HG02870 (cell line): ENCODE measurements at regions not wholly inside any gene's neighbourhood (a gene's known extent, or its start where the extent isn't known, plus 50 kb on each side); places are given as distances from the start of the nearest gene placed in this dataset.
A peak's percentile ranks its signal among the peaks of the same experiment; 100 is the strongest.
"Not testable (repeated sequence)": the region's sequence is repeated elsewhere in the genome, so short reads cannot be mapped to it uniquely, and the experiment has no call there.

Source experiments
- ATAC-seq: cut with Tn5 transposase; IDR thresholded peaks from one replicate; pipeline ENCODE4 v1.9.1; 2021; ENCODE audit warnings: mild to moderate bottlenecking, moderate library complexity; ENCODE audit not compliant: unreplicated experiment

DNA sequence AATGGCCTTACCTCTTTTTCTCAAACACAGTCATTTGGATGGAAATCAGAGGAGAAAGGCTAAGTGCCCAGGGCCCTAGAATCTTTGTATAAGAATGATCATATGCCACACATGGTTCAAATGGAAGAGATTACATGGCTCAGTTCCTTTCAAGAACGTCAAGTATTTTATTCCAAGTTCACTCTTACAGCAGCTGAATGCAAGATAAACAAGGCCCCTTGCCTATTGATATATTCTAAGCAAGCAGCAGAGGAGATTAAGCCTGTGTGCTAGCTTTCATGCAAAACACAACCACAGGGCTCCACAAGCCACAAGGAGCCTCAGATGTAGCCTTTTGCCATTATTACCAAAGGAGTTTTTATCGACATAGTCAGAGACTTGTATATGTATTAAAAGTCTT, 55.3 kb upstream of the SLCO6A1 start:
- ATAC-seq = no peak

DNA sequence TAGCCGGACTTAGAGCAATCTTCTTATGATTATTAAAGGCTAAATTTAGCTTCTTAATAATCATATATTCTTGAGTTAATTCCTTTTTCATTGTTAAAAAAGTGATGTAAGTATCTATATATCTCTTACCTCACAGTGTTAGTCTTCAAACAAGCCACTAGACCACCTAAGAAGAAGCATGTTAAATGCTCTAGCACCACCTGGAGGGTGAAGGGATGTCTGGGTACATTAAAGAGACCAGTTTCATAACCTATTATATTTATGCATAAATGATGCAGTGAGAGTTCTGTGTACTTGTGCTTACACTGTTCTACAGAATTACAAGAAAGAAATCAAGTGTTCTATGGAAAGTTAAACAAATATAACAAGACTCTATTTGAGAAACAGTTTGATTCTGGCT, 55.9 kb upstream of the SLCO6A1 start:
- ATAC-seq = no peak

DNA sequence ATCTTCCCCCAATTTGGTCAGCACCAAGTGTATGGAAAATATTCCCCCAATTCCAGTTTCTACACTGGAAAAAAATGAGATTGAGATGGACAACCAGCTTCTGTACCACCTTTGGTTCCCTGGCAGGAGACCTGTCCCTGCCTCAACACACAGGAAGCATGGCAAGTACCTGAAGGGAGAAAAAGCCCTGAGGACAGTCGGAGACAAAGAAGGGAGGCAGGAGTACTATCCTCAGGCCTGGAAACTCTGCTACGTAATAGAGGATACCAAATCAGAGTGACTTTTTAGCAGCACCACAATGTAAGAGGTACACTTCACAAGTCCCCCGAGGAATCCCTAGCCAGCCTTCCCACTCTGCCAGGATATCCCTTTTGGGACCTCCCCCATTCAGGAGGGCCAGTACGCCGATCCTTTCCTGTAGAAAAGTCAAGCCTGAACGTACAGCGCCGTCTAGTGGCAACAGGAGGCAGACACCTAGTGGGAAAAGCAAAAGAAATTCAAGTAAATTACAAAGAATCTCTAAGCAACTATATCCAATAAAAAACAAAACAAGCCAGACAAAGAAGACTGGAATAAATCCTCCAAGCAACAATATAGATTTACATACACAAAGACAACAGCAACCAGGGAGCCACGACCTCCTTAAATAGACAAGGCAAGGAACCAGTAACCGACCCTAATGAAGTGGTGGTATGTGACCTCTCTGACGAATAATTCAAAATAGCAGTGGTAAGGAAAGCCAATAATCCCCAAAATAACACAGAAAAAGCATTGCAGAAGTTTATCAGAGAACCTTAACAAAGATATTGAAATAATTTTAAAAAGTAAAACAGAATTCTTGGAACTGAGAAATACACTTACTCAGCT, 63.3 kb upstream of the SLCO6A1 start:
- peak; percentile 54 for ATAC-seq

DNA sequence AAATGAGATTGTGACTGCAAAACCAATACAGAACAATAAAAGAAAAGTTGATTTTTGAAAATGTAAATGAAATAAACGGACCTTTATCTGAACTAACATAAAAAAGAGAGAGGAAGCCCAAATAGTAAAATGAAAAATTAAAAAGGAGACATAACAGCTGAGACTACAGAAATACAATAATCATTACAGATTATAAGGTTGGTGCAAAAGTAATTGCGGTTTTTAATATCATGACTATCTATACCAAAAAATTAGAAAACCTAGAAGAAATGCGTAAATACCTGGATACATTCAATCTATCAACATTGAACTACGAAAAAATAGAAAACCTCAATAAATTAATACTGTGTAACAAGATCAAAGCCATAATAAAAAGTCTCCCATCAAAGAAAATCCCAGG, 71.9 kb upstream of the SLCO6A1 start:
- ATAC-seq = no peak

DNA sequence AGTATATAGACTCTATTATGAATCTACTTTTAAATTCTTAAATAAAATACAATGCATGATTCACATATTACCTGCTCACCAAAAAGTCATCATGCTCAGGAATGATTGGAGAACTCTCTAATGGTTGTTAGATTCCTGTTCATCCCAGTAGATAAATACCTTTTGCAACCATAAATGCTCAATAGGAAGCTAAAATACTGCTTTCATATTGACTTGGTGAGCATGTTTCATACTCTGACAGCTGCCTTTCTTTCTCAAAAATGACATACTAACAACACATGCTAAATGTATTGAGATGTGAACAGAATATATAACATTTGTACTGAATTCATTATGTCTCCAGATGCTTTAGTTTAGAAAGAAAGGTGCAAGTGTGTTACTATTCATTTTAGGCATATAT, 79.6 kb upstream of the SLCO6A1 start:
- no peak for ATAC-seq

DNA sequence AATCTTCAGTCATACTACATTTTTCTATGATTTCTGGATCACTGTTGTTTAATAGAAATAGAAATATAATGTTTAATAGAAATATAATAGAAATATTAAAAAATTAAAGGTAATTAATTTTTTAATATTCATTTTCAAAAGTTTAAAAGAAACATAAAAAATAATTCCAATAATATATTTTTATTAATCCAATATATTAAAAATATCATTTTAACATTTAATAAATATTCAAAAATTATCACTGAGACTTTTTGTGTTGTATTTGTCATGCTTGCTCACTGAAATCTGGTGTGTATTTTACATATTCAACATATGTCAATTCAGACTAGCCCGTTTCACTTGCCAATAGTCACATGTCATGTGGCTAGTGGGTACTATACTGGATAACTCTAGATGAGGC, 80.6 kb upstream of the SLCO6A1 start:
- no peak for ATAC-seq

DNA sequence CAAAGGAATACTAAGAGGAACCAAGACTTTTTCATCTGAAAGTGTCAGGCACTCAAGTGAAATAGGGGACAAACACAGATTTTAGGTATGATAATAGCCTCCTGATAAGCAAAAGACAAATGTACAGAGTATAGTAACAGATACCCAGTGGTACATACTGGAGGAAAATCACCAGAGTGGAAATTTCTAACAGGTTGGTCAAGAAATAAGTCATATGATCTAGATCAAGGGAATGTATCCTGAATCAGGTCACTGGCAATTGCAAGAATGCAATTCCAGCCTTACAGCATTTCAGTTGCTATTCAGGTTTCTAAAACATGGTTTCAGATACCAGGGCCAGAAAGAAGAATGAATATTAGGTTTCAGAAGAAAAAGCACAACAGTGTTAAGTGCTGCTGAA, 82.2 kb upstream of the SLCO6A1 start:
- no peak for ATAC-seq

DNA sequence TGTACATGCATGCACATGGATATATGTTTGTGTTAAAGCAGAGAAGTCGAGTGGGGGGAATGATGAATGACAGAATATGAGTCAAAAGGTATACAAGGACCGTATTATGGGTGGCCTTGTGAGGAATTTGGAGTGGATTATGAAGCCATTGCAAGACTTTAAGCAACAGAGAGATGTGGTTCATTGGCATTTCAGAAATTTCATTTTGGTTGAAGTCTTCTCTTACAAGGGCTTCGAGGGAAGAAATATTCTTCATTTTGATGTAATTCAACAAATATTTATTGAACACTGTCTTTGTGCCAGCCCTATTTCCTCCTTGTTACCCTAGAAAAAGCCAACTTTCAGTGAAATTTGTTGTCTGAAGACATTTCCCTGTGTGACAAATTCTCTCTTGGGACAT, 83.9 kb upstream of the SLCO6A1 start:
- ATAC-seq = no peak

DNA sequence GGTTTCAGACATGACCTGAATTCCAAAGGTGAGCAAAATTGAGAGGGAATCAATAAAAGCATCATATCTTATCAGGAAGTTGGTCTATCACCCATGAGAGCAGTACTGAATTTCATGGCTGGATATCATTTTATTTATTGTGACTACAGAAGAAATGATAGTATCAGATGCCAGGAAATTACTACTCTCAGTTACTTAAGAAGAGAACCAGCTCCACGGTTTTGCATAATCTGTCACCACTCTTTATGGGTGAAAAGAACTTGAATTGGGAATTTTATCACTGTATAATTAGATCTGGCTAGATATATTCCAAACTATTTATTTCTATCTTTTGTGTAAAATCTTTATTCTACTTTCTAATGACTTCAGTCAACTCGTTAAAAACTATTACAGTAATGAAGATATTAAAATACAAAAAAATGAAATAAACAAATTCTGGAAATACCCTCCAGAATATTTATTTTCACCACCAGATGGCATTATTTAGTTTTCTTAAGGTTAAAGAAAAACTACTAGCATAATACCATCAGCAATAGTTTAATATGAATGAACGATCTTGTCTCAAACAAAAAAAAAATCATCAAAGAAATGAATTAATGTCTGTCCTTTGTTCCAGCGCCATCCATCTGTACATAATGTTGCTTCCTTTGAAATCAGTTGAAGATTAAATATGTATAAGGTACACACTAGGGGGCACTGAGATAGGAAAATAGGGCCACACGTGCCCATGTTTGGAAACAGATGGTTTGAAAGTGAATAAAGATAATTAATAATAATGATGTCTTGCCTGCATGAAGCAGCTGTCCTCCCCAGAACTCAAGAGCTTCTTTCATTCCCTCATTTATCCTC, 84.7 kb upstream of the SLCO6A1 start:
- ATAC-seq = no peak

DNA sequence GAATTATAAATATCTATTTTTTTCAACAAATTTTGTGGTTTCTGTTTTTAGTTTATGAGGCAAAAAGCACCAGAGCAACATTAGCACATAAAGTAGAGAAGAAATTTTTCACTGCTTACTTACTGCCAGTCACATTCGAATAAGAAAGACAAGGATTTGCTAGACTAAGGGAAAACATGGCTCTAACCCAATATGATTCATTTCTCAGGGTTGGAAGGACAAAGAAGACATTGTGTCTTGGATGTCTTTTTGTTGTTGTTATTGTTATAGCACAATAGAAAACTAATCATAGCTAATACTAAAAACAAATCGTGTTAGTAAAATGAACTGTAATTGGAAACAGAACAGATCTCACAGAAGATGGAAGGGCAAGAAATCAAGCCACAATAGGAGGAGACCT, 90.9 kb upstream of the SLCO6A1 start:
- ATAC-seq = no peak

DNA sequence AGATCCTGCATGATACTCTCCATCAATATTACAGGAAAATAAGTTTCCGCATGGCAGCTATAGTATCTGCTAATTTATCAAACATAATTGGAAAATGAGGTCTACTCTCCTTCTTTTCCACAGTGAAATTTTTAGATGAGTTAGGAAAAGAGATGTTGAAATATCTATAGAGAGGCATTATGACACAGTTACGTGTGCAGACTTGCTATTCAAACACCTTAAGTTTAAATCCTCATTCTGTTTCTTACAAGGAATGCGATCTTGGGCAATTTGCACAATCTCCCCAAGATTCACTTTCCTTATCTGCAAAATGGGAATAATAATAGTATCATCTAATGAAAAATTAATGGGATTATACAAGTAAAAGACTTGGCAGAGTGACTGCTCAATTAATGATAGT, 91.7 kb upstream of the SLCO6A1 start:
- no peak for ATAC-seq

DNA sequence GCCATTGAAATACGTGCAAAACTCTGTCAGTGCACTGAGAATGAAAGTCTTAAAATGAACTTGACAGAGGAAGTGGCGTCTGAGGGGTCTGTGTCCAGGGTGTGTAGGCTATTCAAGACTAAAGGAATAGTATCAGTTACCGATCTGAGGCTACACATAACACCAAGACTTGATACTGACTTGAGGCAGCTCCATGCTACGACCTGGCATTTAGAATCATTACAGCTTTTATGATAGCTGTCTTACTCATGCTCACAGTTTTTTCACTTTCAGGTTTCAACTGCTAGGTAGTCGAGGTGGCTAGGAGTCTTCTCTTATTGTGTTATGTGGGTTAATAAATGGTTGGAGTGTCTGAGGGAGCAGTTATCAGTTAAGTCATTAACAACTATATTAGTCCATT, 92.8 kb upstream of the SLCO6A1 start:
- peak; percentile 89 for ATAC-seq

DNA sequence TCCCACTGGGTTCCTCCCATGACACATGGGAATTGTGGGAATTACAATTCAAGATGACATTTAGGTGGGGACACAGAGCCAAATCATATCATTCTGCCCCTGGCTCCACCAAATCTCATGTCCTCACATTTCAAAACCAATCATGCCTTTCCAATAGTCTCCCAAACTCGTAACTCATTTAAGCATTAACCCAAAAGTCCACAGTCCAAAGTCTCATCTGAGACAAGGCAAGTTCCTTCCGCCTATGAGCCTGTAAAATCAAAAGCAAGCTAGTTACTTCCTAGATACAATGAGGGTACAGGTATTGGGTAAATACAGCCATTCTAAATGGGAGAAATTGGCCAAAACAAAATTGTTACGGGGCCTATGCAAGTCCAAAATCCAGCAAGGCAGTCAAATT, 93.8 kb upstream of the SLCO6A1 start:
- not testable (repeated sequence) for ATAC-seq

DNA sequence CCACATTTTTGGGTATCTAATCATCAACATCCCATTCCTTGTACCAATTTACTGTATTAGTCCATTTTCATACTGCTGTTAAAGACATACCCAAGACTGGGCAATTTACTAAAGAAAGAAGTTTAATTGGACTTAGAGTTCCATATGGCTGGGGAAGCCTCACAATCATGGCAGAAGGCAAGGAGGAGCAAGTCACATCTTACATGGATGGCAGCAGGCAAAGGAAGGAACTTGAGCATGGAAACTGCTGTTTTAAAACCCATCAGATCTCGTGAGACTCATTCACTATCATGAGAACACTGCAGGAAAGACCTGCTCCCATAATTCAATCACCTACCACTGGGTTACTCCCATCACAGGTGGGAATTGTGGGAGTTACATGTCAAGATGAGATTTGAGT, 95.4 kb upstream of the SLCO6A1 start:
- ATAC-seq = no peak

DNA sequence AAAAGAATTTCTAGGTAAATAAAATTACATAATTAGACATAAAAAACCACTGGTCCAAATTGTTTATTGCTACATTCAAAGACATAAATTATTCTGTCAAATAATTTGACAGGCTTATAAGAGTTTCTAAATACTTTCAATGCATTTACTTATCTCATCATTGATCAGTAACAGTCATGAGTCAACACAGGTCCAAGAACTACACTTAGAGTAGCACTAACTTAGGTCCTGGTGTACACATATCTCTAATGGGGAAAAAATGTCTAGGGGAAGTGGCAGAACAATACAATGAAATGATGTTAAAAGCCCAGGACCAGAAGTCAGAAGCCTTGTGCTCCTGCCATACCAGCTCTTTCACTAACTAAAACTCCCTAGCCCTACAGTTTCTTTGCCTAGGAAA, 96.5 kb upstream of the SLCO6A1 start:
- no peak for ATAC-seq

DNA sequence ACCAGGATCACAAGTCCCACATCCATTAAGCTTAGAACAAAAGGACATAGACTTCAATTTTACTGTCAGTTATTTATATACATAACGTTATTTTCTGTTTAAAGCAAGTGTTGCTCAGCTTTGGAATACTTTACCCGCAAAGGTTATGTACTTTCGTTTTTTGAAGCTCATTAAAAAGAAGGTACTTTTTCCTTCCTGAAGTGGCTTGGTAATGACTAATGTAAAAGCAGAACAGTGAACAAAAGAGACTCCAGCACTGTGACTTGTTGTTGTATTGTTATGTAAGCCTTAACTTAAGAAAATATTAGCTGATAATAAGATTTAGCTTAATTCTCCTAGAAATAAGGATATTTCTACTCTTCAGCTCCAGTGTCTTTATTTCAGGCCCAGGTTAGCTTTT, 97.3 kb upstream of the SLCO6A1 start:
- peak; percentile 68 for ATAC-seq

DNA sequence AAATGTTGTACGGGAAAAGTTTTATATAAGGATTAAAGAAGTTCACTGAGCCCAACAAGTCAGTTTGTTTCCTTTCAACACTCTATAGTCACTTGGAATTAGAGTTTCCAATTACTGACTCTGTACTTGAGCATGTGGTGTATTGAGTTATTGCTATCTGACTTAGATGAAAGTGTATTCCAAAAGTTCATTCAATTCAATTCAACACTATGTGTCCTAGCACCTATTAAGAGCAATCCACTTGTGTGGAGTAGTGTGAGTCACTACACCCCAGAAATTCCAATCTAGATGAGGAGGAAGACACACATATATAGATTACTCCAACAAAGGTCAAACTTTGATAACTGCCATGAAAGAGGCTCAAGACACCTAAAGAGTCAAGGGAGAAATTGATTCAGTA, 98.2 kb upstream of the SLCO6A1 start:
- no peak for ATAC-seq

DNA sequence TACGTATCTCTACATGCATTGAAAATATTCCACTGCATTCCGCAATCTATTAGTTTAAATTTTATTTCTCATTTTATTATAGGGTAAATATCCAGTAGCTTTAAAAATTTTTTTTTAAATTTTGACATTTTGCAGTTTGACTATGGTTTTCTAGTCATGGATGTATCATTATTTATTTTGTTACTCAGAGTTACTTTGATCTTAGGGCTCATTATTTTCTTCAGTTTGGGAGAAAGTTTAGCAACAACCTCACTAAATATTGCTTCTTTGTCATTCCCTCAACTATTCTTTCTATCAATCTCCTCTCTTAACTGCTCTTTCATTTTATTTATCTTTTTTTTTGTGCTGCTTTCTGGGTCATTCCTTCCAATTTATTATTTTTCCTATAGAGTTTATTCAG, 100.5 kb upstream of the SLCO6A1 start:
- ATAC-seq = no peak

DNA sequence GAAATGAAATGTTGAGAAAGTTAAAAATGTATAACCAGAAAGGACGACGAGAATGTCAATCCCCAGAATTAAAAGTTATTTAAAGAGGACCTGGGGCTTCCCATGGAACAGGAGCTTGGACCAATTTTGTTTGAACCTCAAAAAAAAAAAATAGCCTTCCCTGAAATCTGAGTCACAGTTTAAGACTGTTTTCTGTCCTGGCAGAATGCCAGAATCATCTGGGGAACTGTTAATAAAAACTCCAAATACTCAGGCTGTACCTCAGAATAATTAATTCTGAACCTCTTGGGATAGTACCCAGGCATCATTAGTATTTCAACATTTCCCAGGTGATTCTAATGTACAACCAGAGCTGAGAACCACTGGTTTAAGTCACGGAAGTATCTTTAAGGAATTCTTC, 102.2 kb upstream of the SLCO6A1 start:
- ATAC-seq = no peak

DNA sequence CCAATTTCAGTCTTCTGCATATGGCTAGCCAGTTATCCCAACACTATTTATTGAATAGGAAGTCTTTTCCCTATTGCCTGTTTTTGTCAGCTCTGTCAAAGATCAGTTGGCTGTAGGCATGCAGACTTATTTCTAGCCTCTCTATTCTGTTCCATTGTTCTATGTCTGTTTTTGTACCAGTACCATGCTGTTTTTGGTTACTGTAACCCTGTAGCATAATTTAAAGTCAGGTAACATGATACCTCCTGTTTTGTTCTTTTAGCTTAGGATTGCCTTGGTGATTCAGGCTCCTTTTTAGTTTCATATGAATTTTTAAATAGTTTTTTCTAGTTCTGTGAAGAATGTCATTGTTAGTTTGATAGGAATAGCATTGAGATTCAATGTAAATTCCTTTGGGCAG, 104.9 kb upstream of the SLCO6A1 start:
- ATAC-seq = no peak

DNA sequence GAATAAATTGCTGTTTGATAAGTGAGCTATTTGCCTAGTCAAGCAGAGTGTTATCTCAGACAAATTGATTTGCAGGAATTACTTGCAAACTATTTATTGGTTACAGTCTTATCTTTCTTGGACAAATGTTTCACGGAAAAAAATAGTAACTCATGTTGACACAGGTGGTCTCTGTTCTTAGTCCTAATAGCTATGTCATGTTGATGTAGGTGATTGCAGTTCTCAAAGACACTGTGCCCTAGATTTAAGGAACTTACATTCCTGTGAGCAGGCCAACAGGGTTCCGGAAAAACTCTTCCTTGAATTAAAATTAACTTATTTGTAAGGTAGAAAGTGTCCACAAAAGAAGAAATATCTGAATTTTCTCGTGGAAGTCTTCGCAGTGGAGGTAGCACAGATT, 109.6 kb upstream of the SLCO6A1 start:
- ATAC-seq = no peak

DNA sequence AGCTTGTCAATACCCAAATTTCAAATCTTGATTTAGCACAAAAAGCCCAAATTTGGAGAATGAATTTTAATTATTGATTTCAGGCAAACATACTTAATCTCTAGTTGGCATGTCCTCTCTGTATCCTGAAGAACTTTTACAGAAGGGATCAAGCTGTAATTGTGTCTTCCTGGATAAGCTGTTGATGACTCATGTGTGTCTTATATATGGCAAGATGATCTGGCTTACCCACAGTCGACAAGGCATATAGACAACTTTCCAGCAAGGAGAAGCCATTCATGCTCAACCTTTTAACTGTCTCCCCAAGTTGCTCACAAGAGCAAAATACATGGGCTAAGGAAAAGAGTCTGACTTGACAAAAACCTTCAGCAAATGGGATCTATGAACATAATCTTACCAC, 112.5 kb upstream of the SLCO6A1 start:
- ATAC-seq = no peak
